ENCODE measurements at regions not wholly inside any gene's neighbourhood (a gene's known extent, or its start where the extent isn't known, plus 50 kb on each side); places are given as distances from the start of the nearest gene placed in this dataset.

DNA sequence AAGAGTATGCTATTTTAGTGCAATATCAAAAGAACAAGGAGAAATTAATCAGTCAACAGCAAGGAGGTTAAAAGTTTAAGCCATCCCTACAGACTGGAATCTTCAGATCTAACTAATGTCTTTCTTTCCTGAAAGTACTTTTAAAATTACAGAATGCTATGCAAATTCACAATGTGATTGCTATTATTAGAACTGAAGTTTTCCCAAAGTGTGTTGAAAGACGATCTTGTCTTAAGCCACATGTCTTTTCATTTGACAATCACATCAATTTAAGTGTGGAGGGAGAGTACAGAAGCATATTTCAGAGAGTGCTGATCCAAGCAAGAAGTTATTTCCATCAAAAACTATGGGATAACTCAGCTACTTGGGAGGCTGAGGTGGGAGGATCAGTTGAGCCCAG is 64.7 kb upstream of the TNIP3 start:
- TF ChIP-seq RFX5 (IDR thresholded peaks at IDR 0.05; ENCODE audit: borderline replicate concordance, low read depth, low read length) (no peak), JUND (IDR thresholded peaks at IDR 0.05; ENCODE audit: low read length) (no peak), SP2 (IDR thresholded peaks at IDR 0.05; ENCODE audit: low read length) (no peak), POLR2AphosphoS5 (IDR thresholded peaks at IDR 0.05; ENCODE audit: low read depth, low read length) (no peak), EP300 (IDR thresholded peaks at IDR 0.05; ENCODE audit: borderline replicate concordance in 1 of 2, low read depth in 2 of 2, low read length in 2 of 2) (no peak), HDAC6 (IDR thresholded peaks at IDR 0.05; ENCODE audit: low read depth, low read length) (no peak), CTBP2 (IDR thresholded peaks at IDR 0.05; ENCODE audit: borderline replicate concordance, insufficient read depth, insufficient read length, low read length) (no peak), POLR2A (IDR thresholded peaks at IDR 0.05; ENCODE audit: control extremely low read depth in 1 of 2, low read depth in 2 of 2, low read length in 2 of 2) (no peak), ZNF274 (IDR thresholded peaks at IDR 0.05; ENCODE audit: borderline replicate concordance, extremely low read depth, low read length) (no peak), KDM1A (IDR thresholded peaks at IDR 0.05; ENCODE audit: borderline replicate concordance, low read length) (no peak)
- TF ChIP-seq, protein P1, sequence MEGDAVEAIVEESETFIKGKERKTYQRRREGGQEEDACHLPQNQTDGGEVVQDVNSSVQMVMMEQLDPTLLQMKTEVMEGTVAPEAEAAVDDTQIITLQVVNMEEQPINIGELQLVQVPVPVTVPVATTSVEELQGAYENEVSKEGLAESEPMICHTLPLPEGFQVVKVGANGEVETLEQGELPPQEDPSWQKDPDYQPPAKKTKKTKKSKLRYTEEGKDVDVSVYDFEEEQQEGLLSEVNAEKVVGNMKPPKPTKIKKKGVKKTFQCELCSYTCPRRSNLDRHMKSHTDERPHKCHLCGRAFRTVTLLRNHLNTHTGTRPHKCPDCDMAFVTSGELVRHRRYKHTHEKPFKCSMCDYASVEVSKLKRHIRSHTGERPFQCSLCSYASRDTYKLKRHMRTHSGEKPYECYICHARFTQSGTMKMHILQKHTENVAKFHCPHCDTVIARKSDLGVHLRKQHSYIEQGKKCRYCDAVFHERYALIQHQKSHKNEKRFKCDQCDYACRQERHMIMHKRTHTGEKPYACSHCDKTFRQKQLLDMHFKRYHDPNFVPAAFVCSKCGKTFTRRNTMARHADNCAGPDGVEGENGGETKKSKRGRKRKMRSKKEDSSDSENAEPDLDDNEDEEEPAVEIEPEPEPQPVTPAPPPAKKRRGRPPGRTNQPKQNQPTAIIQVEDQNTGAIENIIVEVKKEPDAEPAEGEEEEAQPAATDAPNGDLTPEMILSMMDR (IDR thresholded peaks at IDR 0.05; ENCODE audit: control extremely low read depth in 1 of 3, insufficient read depth in 1 of 3, low read depth in 1 of 3, low read length in 3 of 3) = no peak
